A673 (cell line): ENCODE measurements at regions not wholly inside any gene's neighbourhood (a gene's known extent, or its start where the extent isn't known, plus 50 kb on each side); places are given as distances from the start of the nearest gene placed in this dataset.

ENCODE experiments used
- CTCF ChIP-seq: fragments of 300-800, 200-600 bp; sonication (generic); conservative IDR thresholded peaks from 2 replicates; pipeline ENCODE4 v1.5.1; 2017; ENCODE audit warnings: low read depth, mild to moderate bottlenecking, antibody characterized with exemption, low read length, moderate library complexity, mixed read lengths
- EZH2 ChIP-seq: fragments of 200-600 bp; sonication (generic); IDR thresholded peaks from 2 replicates; pipeline ENCODE4 v1.6.1; 2017; ENCODE audit warnings: borderline replicate concordance, low read depth, mild to moderate bottlenecking, mixed read lengths, antibody characterized with exemption, low read length; ENCODE audit not compliant: poor library complexity, severe bottlenecking

GRCh38 chr9:113692256-113692655, 183.9 kb upstream of the ZNF618 start:
- TF ChIP-seq CTCF (no peak), EZH2 (no peak)
